Type B pancreatic cell (in vitro differentiated cells): ENCODE measurements at regions not wholly inside any gene's neighbourhood (a gene's known extent, or its start where the extent isn't known, plus 50 kb on each side); places are given as distances from the start of the nearest gene placed in this dataset.

Experiments used
- DNase-seq: peaks from one replicate; pipeline ENCODE4 v3.0.0; 2021; ENCODE audit warnings: mixed read lengths; ENCODE audit not compliant: unreplicated experiment; ENCODE audit errors: extremely low spot score
- H3K27ac Mint-ChIP-seq: 2 replicates; pipeline ENCODE4 v1.8.0; 2021; ENCODE audit warnings: mild to moderate bottlenecking, mixed read lengths
- H3K27me3 Mint-ChIP-seq: 2 replicates; pipeline ENCODE4 v1.8.0; 2021; ENCODE audit warnings: mixed read lengths
- H3K36me3 Mint-ChIP-seq: 2 replicates; pipeline ENCODE4 v1.8.0; 2021; ENCODE audit warnings: mixed read lengths
- H3K4me1 Mint-ChIP-seq: one replicate; pipeline ENCODE4 v1.8.0; 2021; ENCODE audit warnings: mixed read lengths; ENCODE audit not compliant: unreplicated experiment
- H3K4me3 Mint-ChIP-seq: 2 replicates; pipeline ENCODE4 v1.8.0; 2021; ENCODE audit warnings: mild to moderate bottlenecking, mixed read lengths
- H3K9me3 Mint-ChIP-seq: 2 replicates; pipeline ENCODE4 v1.8.0; 2021; ENCODE audit warnings: mixed read lengths
- CTCF ChIP-seq: fragments of 200-600 bp; sonication (generic); conservative IDR thresholded peaks from 2 replicates; pipeline ENCODE4 v1.5.0; 2021; ENCODE audit warnings: antibody characterized with exemption, mild to moderate bottlenecking

- TF ChIP-seq CTCF, result no peak
- Mint-ChIP-seq H3K27ac (no peak overlapping the region), H3K4me1 (peaks cover 43% of the 10 kb centered on the region), H3K4me3 (no peak overlapping the region), H3K36me3 (no peaks in the 10 kb centered on the region), H3K27me3 (peaks cover 26% of the 10 kb centered on the region), H3K9me3 (no peaks in the 10 kb centered on the region)
- no peak for DNase-seq
Observed at GRCh38 chr10:44043646-44044375, 341.1 kb downstream of the CXCL12 start.

- no peak overlapping the region for H3K27ac Mint-ChIP-seq
- peaks cover 24% of the 10 kb centered on the region for H3K27me3 Mint-ChIP-seq
- H3K4me1 Mint-ChIP-seq, result peaks cover 42% of the 10 kb centered on the region
- no peaks in the 10 kb centered on the region for H3K36me3 Mint-ChIP-seq
- H3K9me3 Mint-ChIP-seq, result no peaks in the 10 kb centered on the region
- DNase-seq, result no peak
- no peak for TF ChIP-seq CTCF
- H3K4me3 Mint-ChIP-seq, result no peak overlapping the region
Observed at GRCh38 chr10:44042926-44043602, 341.8 kb downstream of the CXCL12 start.

- Mint-ChIP-seq H3K4me1 (peaks cover 33% of the 10 kb centered on the region), H3K36me3 (no peaks in the 10 kb centered on the region), H3K4me3 (no peak overlapping the region), H3K27me3 (peaks cover 17% of the 10 kb centered on the region), H3K9me3 (no peaks in the 10 kb centered on the region), H3K27ac (no peak overlapping the region)
- TF ChIP-seq CTCF, result no peak
- no peak for DNase-seq
Observed at GRCh38 chr10:44042075-44042770, 342.7 kb downstream of the CXCL12 start.

- Mint-ChIP-seq H3K4me3 (no peak overlapping the region), H3K9me3 (no peaks in the 10 kb centered on the region), H3K36me3 (no peaks in the 10 kb centered on the region), H3K27ac (no peak overlapping the region), H3K4me1 (peaks cover 9% of the 10 kb centered on the region), H3K27me3 (peaks cover 11% of the 10 kb centered on the region)
- DNase-seq, result no peak
- no peak for TF ChIP-seq CTCF
Observed at GRCh38 chr10:44039599-44039998, 345.3 kb downstream of the CXCL12 start.

GRCh38 chr10:44036425-44036824, 348.5 kb downstream of the CXCL12 start:
- Mint-ChIP-seq H3K36me3 (no peaks in the 10 kb centered on the region), H3K9me3 (no peaks in the 10 kb centered on the region), H3K27ac (no peak overlapping the region), H3K4me3 (no peak overlapping the region), H3K4me1 (no peaks in the 10 kb centered on the region), H3K27me3 (peaks cover 11% of the 10 kb centered on the region)
- DNase-seq, result no peak
- TF ChIP-seq CTCF, result no peak
